ENCODE measurements at regions not wholly inside any gene's neighbourhood (a gene's known extent, or its start where the extent isn't known, plus 50 kb on each side); places are given as distances from the start of the nearest gene placed in this dataset.

- no peaks in the 10 kb centered on the region for H4K20me1 ChIP-seq (ENCODE audit: control insufficient read depth, insufficient read depth, low read depth, low read length)
- no peaks in the 10 kb centered on the region for H3K36me3 ChIP-seq (ENCODE audit: control insufficient read depth, low read length)
- no peaks in the 10 kb centered on the region for H3K9me2 ChIP-seq (replicated peaks; ENCODE audit: control insufficient read depth, low read length)
- no peaks in the 10 kb centered on the region for H3K79me2 ChIP-seq (ENCODE audit: control insufficient read depth, low read length)
- no peaks in the 10 kb centered on the region for H3K9me3 ChIP-seq (ENCODE audit: control insufficient read depth, insufficient read depth, low read length)
- H3K4me2 ChIP-seq (ENCODE audit: low read length): no peak overlapping the region
- H3K27ac ChIP-seq (ENCODE audit: low read depth, low read length): no peak overlapping the region
- no peaks in the 10 kb centered on the region for H3K27me3 ChIP-seq (ENCODE audit: control insufficient read depth, low read length)
- H3F3A ChIP-seq (ENCODE audit: control insufficient read depth, insufficient read depth): no peaks in the 10 kb centered on the region
- TF ChIP-seq, protein P1, sequence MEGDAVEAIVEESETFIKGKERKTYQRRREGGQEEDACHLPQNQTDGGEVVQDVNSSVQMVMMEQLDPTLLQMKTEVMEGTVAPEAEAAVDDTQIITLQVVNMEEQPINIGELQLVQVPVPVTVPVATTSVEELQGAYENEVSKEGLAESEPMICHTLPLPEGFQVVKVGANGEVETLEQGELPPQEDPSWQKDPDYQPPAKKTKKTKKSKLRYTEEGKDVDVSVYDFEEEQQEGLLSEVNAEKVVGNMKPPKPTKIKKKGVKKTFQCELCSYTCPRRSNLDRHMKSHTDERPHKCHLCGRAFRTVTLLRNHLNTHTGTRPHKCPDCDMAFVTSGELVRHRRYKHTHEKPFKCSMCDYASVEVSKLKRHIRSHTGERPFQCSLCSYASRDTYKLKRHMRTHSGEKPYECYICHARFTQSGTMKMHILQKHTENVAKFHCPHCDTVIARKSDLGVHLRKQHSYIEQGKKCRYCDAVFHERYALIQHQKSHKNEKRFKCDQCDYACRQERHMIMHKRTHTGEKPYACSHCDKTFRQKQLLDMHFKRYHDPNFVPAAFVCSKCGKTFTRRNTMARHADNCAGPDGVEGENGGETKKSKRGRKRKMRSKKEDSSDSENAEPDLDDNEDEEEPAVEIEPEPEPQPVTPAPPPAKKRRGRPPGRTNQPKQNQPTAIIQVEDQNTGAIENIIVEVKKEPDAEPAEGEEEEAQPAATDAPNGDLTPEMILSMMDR (IDR thresholded peaks at IDR 0.05; ENCODE audit: low read depth, low read length, poor library complexity, severe bottlenecking): no peak
- TF ChIP-seq EZH2phosphoT487 (IDR thresholded peaks at IDR 0.05; ENCODE audit: borderline replicate concordance, low read length): no peak
- H3K4me1 ChIP-seq (ENCODE audit: control insufficient read depth, low read length): no peaks in the 10 kb centered on the region
- H3K4me3 ChIP-seq (ENCODE audit: low read length): no peak overlapping the region
These were observed 582.7 kb downstream of the RERGL start for GRCh38 chr12:17507336-17507735.

DNA sequence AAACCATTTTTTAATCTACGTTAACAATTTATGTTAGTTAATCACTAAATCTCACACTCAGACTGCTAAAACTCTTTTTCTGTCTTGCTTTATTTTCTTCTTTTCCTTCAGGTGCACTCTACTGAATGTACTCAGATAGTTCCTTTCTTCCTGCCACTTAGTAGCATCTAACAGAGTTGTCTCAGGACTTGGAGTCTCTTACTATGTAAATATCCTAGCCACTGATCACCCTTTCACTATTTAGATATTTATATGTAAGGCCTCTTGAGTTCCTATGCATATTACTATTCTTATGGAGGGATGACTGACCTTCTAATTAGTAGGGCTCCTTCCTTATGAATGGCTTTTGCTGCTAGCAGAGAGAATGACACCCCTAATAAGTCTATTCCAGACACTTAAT lies 586.3 kb downstream of the RERGL start:
- no peaks in the 10 kb centered on the region for H3K36me3 ChIP-seq (ENCODE audit: control insufficient read depth, low read length)
- no peaks in the 10 kb centered on the region for H3K27me3 ChIP-seq (ENCODE audit: control insufficient read depth, low read length)
- H4K20me1 ChIP-seq (ENCODE audit: control insufficient read depth, insufficient read depth, low read depth, low read length): no peaks in the 10 kb centered on the region
- H3K9me2 ChIP-seq (replicated peaks; ENCODE audit: control insufficient read depth, low read length): no peaks in the 10 kb centered on the region
- H3K27ac ChIP-seq (ENCODE audit: low read depth, low read length): no peak overlapping the region
- H3F3A ChIP-seq (ENCODE audit: control insufficient read depth, insufficient read depth): no peaks in the 10 kb centered on the region
- no peaks in the 10 kb centered on the region for H3K79me2 ChIP-seq (ENCODE audit: control insufficient read depth, low read length)
- no peaks in the 10 kb centered on the region for H3K9me3 ChIP-seq (ENCODE audit: control insufficient read depth, insufficient read depth, low read length)
- no peak overlapping the region for H3K4me3 ChIP-seq (ENCODE audit: low read length)
- H3K4me1 ChIP-seq (ENCODE audit: control insufficient read depth, low read length): no peaks in the 10 kb centered on the region
- H3K4me2 ChIP-seq (ENCODE audit: low read length): no peak overlapping the region
- TF ChIP-seq, protein P1 (IDR thresholded peaks at IDR 0.05; ENCODE audit: low read depth, low read length, poor library complexity, severe bottlenecking): no peak
- TF ChIP-seq EZH2phosphoT487 (IDR thresholded peaks at IDR 0.05; ENCODE audit: borderline replicate concordance, low read length): no peak

DNA sequence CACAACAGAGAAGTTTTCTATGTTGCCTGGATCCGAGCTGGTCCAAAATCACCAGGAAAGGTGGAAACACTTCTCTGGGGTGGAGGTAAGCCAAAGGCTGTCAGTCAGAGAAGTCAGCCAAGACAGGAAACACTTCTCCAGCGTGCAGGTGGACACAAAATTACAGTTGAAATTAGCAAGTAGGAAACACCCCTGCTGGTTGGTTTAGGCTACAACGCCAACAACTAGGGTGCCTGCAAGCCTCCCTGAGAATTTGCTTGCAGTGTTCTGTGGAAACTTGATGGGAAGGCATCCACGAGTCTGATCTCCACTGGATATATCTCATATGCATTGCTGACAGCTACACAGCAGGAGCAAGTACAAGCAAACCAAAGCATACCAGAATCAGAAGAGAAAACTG lies 600.5 kb downstream of the RERGL start:
- no peaks in the 10 kb centered on the region for H3K9me2 ChIP-seq (replicated peaks; ENCODE audit: control insufficient read depth, low read length)
- H3K27me3 ChIP-seq (ENCODE audit: control insufficient read depth, low read length): no peaks in the 10 kb centered on the region
- H3K9me3 ChIP-seq (ENCODE audit: control insufficient read depth, insufficient read depth, low read length): no peaks in the 10 kb centered on the region
- H3K36me3 ChIP-seq (ENCODE audit: control insufficient read depth, low read length): no peaks in the 10 kb centered on the region
- no peaks in the 10 kb centered on the region for H4K20me1 ChIP-seq (ENCODE audit: control insufficient read depth, insufficient read depth, low read depth, low read length)
- no peak overlapping the region for H3K4me2 ChIP-seq (ENCODE audit: low read length)
- H3F3A ChIP-seq (ENCODE audit: control insufficient read depth, insufficient read depth): no peaks in the 10 kb centered on the region
- no peak overlapping the region for H3K27ac ChIP-seq (ENCODE audit: low read depth, low read length)
- no peak overlapping the region for H3K4me3 ChIP-seq (ENCODE audit: low read length)
- TF ChIP-seq EZH2phosphoT487 (IDR thresholded peaks at IDR 0.05; ENCODE audit: borderline replicate concordance, low read length): no peak
- TF ChIP-seq, protein P1 (IDR thresholded peaks at IDR 0.05; ENCODE audit: low read depth, low read length, poor library complexity, severe bottlenecking): peak; percentile 15
- H3K4me1 ChIP-seq (ENCODE audit: control insufficient read depth, low read length): no peaks in the 10 kb centered on the region
- no peaks in the 10 kb centered on the region for H3K79me2 ChIP-seq (ENCODE audit: control insufficient read depth, low read length)
